CD4-positive, alpha-beta T cell treated with Interferon gamma for 1 hour (primary cell): ENCODE measurements at regions not wholly inside any gene's neighbourhood (a gene's known extent, or its start where the extent isn't known, plus 50 kb on each side); places are given as distances from the start of the nearest gene placed in this dataset.
"Not testable (repeated sequence)": the region's sequence is repeated elsewhere in the genome, so short reads cannot be mapped to it uniquely, and the experiment has no call there.

Experiments
- DNase-seq: peaks from one replicate; pipeline ENCODE4 v3.0.0-alpha.2; 2020

DNA sequence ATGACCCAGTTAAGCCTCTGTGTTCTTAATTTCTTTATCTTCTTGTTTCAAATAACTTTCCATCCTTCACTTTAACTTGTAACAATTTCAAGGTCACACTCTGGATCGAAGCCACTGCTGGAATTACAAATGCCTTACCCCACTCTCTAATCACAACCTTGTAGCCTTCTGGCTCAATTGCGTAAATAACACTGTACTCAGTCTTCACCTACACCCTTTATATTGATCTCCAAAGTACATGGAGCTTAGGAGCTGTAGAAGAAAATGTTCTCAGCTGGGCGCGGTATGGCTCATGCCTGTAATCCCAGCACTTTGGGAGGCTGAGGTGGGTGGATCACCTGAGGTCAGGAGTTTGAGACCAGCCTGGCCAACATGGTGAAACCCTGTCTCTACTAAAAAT is 164.3 kb upstream of the NPSR1 start:
- DNase-seq = no peak

DNA sequence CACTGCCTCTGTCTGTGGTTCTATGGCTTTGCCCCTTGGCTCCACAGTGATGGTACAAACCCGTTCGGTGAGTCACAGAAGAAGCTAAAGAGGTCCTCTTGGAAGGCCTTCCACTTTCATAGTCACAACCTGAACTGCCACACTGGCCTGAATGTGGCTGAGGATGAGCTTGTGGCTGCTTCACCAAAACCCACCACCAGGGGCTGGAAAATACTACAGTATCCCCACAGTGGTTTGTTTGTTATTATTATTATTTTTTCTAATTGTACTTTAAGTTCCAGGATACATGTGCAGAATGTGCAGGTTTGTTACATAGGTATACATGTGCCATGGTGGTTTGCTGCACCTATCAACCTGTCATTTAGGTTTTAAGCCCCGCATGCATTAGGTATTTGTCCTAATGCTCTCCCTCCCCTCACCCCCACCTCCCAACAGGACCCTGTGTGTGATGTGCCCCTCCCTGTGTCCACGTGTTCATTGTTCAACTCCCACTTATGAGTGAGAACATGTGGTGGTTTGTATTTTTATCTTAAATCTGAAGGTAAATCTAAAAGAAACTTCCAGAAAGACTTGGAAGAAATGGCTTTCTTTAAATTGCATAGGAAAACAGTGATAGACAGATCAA is 160.8 kb upstream of the NPSR1 start:
- no peak for DNase-seq

DNA sequence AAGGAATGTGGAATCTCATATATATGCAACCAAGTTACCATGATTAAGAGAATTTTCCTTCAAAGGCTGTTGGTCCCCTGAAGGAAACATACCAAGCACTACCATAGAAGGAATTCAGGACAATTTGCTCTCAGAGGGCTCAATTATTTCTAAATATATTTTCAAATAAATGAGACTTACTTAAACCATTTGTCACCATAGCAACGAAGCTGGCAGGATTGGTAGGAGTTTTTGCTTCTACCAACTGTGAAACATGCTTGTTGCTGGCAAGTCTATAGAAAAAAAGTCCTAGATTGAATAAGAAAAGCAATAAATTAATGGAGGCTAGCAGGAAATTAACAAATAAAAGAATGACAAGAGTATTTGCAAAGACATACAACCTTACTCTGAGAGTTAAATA is 156.9 kb upstream of the NPSR1 start:
- no peak for DNase-seq

DNA sequence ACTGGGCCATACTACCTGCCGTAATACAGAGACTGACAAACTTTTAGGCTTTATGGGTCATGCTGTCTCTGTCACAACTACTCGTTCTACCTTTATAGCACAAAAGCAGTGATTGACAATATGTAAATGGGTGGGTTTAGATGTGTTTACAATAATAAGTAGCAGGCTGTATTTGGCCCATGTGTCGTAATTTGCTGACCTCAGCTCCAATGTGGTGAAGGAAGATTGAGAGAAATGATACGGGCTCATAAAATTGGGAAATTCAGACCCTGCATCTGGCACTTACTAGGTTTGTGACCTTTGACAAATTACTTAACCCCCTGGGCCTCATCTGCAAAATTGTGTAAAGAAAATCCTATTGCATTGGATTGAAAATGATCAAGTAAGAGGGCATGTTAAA is 150.8 kb upstream of the NPSR1 start:
- DNase-seq = no peak

DNA sequence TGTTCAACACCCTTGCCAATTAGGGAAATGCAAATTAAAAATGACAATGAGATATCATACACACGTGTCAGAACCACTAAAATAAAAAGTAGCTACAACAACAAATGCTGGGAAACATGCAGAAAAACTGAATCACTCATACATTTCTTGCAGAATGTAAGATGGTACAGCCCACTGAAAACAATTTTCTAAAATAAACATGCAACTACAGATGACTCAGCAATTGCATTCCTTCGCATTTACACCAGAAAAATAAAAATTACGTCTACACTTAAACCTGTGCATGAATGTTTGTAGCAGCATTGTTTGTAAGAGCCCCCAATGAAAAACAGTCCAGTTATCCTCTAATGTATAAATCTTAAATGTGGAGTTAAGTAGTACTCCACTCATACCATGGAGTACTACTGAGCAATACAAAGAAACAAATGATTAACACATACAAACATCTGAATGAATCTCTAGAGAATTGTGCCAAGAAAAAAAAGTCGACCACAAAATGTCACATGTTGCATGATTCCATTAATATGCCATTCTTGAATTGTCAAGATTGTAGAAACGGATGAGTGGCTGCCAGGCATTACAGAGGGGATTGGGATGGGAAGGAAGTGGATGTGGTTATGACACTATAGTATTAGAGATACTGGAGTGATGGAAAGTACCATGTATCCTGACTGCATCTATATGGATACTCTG is 134.6 kb upstream of the NPSR1 start:
- DNase-seq = no peak

DNA sequence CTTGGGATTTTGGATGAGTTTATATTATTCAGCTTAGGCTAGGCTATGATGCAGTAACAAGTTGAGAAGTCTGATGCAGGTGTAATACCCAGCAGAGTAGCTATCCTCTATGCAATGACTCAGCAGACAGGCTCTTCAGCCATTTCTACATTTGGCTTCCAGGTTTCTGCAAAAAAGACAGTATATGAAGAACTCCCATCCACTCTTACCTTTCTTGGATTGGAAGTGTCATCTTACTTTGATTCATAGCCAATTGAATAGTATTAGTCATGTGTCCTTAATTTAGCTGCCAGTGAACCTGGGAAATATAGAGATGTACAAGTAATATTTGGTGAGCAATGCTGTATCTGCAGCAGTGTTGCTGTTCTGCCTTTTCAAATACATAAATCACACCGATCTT is 127.8 kb upstream of the NPSR1 start:
- DNase-seq = no peak

DNA sequence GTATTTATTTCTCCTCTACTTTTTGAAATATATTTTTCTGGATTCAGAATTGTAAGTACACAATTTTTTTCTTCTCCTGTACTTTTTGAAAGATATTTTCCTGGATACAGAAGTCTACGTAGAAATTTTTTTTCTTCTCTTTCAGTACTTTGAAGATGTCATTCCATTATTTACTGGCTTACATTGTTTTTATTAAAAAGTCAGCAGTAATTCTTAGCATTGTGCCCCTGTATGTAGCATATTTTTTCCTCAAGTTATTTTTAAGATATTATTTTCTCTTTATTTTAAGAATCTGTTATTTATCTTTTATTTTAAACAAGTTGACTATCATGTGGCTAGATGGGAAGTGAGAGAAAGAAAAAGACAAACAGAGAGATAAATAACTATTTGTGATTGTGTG is 119.0 kb upstream of the NPSR1 start:
- DNase-seq = no peak

DNA sequence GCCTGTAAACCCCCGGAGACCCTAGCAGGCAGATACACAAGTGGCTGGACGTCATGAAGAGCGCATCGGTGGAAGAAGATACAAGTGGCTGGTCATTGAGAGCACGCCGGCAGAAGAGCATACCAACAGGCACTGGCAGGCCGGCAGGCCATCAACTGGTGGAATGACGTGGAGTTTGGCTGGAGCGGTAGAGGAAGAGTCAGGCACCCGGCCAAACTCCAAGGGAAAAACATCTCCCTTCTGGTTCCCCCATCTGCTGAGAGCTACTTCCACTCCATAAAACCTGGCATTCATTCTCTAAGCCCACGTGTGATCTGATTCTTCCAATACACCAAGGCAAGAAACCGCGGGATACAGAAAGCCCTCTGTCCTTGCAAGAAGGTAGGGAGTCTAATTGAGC is 113.4 kb upstream of the NPSR1 start:
- DNase-seq = no peak

DNA sequence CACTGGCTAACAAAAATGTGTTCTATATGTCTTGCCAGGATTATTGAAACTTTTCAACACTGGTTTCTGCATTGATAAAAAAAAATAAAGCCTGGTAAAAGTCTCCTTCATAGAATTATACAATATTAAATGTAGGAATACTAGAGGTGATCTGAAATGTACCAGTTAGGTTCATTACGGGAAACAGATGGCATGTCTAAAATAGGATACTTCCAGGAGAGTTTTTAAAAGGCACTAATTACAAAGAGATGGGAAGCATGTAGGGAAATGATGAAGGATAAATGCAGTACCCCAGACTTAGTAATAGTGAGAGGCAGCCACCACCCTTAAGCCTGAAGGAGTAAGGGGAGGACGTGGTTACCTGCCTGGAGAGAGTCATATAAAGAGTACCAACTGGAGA is 107.0 kb upstream of the NPSR1 start:
- DNase-seq = no peak

DNA sequence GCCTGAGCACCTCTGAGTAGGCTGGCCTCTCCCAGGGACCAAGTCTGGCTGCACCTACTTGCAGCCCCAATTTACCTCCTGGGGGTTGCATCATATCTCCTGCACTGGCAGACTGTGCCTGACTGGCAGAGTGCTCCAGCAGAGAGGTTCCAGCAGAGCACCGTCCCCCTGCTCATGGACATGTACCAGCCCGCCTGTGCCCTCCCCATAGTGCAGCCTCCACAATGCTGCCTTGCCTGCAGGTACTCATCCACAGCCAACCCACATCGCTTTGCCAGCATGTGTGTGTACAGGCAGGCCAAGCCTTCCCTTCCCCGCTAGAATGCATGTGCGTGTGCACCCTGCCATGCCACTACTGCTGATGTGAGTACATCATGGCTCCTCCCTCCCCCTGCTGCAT is 105.5 kb upstream of the NPSR1 start:
- DNase-seq = no peak

DNA sequence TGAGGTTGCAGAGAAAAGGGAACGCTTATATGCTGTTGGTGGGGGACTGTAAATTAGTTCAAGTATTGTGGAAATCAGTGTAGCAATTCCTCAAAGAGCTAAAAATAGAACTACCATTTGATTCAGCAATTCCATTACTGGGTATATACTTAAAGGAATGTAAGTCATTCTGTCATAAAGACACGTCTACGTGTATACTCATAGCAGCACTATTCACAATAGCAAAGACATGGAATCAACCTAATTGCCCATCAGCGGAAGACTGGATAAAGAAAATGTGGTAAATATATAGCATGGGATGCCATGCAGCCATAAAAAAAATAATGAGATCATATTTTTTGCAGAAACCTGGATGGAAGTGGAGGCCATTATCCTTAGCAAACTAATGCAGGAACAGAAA is 100.0 kb upstream of the NPSR1 start:
- no peak for DNase-seq

DNA sequence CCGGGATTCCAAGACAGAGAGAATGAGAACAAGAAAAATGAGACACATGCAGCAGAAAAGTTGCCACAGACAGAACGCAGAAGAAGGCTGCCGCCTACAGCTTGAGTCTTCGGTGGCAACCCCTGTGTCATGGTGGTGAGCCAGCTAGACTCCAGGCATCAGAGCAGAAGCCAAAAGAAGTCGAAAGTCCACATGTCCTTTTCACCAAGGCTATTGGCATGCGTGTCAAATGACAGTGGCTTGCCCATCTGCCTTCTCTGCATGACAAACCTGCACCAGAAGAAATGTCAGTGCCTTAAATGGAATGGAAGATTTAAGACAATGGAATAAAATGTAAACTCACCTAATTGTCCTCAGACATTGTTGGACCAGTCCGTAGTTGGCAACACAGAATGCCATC is 93.9 kb upstream of the NPSR1 start:
- DNase-seq = no peak

DNA sequence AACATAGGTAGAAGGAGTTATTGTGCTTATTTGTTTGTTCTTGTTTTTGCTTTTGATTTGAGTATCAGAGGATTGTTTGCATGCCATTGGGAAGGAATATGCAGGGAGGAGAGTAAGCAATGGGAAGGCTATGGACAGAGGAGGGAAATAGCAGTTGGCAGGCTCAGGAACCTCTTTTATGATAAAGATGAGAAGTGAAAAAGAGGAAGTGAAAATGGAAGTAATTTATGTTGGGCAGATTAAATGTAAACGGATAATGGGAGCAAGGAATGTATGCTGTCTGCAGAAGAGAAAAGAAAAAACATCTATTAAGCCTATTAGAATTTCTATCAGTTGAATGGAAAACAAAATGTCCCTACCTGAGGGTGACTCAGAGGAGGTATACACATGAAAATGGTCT is 90.1 kb upstream of the NPSR1 start:
- DNase-seq = no peak

DNA sequence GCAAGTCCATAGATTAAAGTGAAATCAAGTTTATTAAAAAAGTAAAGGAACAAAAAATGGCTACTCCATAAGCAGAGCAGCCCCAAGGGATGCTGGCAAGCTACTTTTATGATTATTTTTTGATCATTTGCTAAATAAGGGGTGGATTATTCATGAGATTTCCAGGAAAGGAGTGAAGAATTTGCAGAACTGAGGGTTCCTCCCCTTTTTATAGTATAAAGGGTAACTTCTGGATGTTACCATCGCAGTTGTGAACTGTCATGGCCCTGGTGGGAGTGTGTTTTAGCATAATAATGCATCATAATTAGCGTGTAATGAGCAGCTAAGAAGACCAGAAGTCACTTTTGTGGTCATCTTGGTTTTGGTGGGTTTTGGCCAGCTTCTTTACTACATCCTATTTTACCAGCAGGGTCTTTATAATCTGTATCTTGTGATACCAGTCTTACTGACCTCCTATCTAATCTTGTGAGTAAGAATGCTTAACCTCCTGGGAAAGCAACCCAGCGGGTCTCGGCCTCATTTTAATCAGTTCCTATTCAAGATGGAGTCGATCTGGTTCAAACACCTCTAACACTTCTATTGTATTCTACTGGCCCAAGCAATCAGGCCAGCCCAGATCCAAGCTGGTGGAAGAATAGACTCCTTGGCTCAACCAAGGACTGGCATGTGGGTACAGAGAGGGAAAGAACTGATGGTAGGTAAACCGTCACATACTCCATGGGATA is 87.9 kb upstream of the NPSR1 start:
- DNase-seq = no peak

DNA sequence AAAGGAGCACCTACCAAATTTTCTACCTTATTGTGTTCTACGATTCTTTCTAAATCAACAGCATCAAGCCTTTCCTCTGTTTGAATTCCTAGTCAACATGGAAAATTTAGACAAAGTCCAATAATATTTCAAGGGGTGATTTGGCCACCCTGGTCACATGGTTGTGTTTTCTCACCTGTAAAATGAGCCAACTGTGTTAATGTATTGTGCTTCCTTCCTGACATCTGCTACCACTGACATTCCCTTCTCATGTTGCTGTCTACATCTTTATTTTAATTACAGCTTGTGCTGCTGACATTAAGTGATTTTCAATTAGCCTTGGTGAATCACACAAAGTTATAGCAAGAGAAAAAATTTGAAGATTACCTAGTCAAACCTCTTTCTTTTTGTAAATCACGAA is 83.0 kb upstream of the NPSR1 start:
- no peak for DNase-seq

DNA sequence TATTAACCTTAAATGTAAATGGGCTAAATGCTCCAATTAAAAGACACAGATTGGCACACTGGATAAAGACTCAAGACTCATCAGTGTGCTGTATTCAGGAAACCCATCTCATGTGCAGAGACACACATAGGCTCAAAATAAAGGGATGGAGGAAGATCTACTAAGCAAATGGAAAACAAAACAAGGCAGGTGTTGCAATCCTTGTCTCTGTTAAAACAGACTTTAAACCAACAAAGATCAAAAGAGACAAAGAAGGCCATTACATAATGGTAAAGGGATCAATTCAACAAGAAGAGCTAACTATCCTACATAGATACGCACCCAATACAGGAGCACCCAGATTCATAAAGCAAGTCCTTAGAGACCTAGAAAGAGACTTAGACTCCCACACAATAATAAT is 80.1 kb upstream of the NPSR1 start:
- not testable (repeated sequence) for DNase-seq

DNA sequence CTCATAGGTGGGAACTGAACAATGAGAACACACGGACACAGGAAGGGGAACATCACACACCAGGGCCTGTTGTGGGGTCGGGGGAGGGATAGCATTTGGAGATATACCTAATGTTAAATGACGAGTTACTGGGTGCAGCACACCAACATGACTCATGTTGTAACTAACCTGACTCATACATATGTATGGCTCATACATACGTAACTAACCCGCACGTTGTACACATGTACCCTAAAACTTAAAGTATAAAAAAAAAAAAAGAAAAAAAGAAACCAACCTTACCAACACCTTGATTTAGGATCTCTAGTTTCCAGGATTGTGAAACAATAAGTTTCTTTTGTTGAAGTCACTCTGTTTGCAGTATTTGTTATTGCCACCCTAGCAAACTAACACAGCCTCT is 76.3 kb upstream of the NPSR1 start:
- DNase-seq = not testable (repeated sequence)

DNA sequence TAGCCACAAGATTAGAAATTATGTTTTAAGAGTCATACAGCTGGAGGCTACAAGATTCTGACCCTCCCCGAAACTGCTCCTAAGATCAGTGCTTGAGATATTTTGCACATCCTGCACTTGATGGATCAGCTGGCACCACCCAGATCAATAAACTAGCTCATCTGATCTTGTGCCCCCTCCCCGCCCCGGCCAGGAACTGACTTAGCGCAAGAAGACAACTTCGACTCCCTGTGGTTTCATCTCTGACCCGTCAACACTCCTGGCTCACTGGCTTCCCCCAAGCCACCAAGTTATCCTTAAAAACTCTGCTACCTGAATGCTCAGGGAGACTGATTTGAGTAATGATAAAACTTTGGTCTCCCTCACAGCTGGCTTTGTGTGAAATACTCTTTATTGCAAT is 73.5 kb upstream of the NPSR1 start:
- DNase-seq = no peak

DNA sequence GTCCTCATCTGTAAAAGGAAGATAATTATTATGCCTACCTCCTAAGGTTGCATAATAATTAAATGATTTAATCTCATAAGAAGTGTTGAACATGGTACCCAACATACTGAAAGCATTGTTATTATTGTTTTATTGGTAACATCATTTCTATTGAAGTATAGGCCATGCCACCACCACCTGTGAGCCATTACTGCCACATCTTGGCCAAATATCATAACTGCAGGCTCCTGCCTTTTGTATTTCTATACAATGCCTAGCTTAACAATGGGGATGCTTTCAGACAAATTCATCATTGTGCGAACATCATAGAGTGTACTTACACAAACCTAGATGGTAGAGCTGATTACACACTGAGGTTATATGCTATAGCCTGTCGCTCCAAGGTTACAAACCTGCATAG is 61.1 kb upstream of the NPSR1 start:
- DNase-seq = no peak

DNA sequence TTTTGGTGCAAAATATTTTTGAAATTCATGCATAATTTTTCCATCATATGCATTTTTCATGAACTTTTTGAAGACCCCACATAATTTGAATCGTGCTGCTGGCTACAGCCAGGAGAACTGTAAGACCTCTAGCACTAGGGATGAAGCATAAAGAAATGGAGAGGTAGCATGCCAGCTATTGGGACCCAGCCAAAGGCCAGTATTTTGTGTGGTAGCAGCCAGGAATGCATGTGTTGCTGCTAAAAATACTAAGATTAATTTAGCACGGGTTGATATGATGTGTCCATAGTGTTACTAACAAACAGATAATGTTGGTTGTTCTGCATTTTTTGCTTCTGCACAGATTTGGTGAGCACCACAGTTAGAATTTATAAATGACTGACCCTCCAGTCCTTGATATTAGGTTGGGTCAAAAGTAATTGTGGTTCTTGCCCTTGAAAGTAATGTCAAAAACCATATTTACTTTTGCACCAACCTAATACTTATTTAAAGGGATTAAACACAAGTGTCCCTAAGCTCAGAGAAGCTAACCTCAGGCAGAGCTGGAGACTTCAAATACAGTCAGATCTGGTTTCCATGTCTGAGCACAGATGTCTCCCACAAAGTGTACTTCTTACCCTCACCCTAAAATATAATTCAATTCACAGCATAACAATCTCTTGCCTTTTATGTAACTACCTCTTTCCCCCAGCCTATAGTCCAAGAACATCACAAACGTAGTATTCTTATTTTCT is 54.1 kb upstream of the NPSR1 start:
- no peak for DNase-seq
